ENCODE measurements at regions not wholly inside any gene's neighbourhood (a gene's known extent, or its start where the extent isn't known, plus 50 kb on each side); places are given as distances from the start of the nearest gene placed in this dataset.

GRCh38 chr1:113007706-113008364 lies 51.8 kb upstream of the SLC16A1 start:
- ATAC-seq (no peak), DNase-seq (peak; percentile 7)
- no peak overlapping the region for H3K9ac ChIP-seq (ENCODE audit: low read length)
- ChIA-PET POLR2A (ENCODE audit: unreplicated experiment) (no interaction called here), CTCF (no interaction called here)
- intact Hi-C loops (cut with micrococcal nuclease) = no loop called here
- no peaks in the 10 kb centered on the region for H3K9me3 ChIP-seq (ENCODE audit: low read length)
- H3K4me2 ChIP-seq (ENCODE audit: low read length) = no peak overlapping the region
- no peaks in the 10 kb centered on the region for H3K9me2 ChIP-seq (replicated peaks; ENCODE audit: low read length)
- H2AFZ ChIP-seq (ENCODE audit: low read length) = no peak overlapping the region
- no peaks in the 10 kb centered on the region for H3K4me1 ChIP-seq (ENCODE audit: insufficient read depth, low read length)
- TF ChIP-seq CTCF (conservative IDR thresholded peaks at IDR 0.05; ENCODE audit: low read depth, low read length) (no peak), EZH2 (IDR thresholded peaks at IDR 0.05; ENCODE audit: low read length, unreplicated experiment) (no peak), EZH2phosphoT487 (IDR thresholded peaks at IDR 0.05; ENCODE audit: borderline replicate concordance, low read length) (no peak)
- no peak overlapping the region for H3K27ac ChIP-seq (ENCODE audit: low read length)
- no peaks in the 10 kb centered on the region for H3K27me3 ChIP-seq (ENCODE audit: low read length)
- no peaks in the 10 kb centered on the region for H4K20me1 ChIP-seq (ENCODE audit: low read length)
- no peaks in the 10 kb centered on the region for H3K79me2 ChIP-seq (ENCODE audit: low read length)
- no peaks in the 10 kb centered on the region; the same call in 1 of the 2 replicates for H3K36me3 ChIP-seq (ENCODE audit: low read depth, low read length)
- BruUV-seq (replicated peaks) = no TSS peak
- H3K4me3 ChIP-seq (ENCODE audit: low read length) = no peak overlapping the region
- no peaks in the 10 kb centered on the region for H3F3A ChIP-seq (ENCODE audit: low read length, unreplicated experiment)

- Histone ChIP-seq H3K9ac (ENCODE audit: low read length) (no peak overlapping the region), H3K79me2 (ENCODE audit: low read length) (no peaks in the 10 kb centered on the region), H3K27me3 (ENCODE audit: low read length) (no peaks in the 10 kb centered on the region), H2AFZ (ENCODE audit: low read length) (no peak overlapping the region), H4K20me1 (ENCODE audit: low read length) (no peaks in the 10 kb centered on the region), H3K36me3 (ENCODE audit: low read depth, low read length) (no peaks in the 10 kb centered on the region; the same call in 1 of the 2 replicates), H3K9me3 (ENCODE audit: low read length) (no peaks in the 10 kb centered on the region), H3F3A (ENCODE audit: low read length, unreplicated experiment) (no peaks in the 10 kb centered on the region), H3K9me2 (replicated peaks; ENCODE audit: low read length) (no peaks in the 10 kb centered on the region), H3K4me3 (ENCODE audit: low read length) (no peak overlapping the region), H3K4me1 (ENCODE audit: insufficient read depth, low read length) (no peaks in the 10 kb centered on the region), H3K4me2 (ENCODE audit: low read length) (no peak overlapping the region), H3K27ac (ENCODE audit: low read length) (no peak overlapping the region)
- DNase-seq (no peak), ATAC-seq (no peak)
- ChIA-PET POLR2A (ENCODE audit: unreplicated experiment) (no interaction called here), CTCF (no interaction called here)
- intact Hi-C loops (cut with micrococcal nuclease) = no loop called here
- no TSS peak for BruUV-seq (replicated peaks)
- TF ChIP-seq EZH2 (IDR thresholded peaks at IDR 0.05; ENCODE audit: low read length, unreplicated experiment) (no peak), EZH2phosphoT487 (IDR thresholded peaks at IDR 0.05; ENCODE audit: borderline replicate concordance, low read length) (no peak), CTCF (conservative IDR thresholded peaks at IDR 0.05; ENCODE audit: low read depth, low read length) (no peak)
These were observed 52.3 kb upstream of the SLC16A1 start for GRCh38 chr1:113008365-113008714.

- H3K9me2 ChIP-seq (replicated peaks; ENCODE audit: low read length) = no peaks in the 10 kb centered on the region
- POLR2A ChIA-PET (ENCODE audit: unreplicated experiment) = no interaction called here
- intact Hi-C loops (cut with micrococcal nuclease) = no loop called here
- H3K36me3 ChIP-seq (ENCODE audit: low read depth, low read length) = no peaks in the 10 kb centered on the region; the same call in 1 of the 2 replicates
- H4K20me1 ChIP-seq (ENCODE audit: low read length) = no peaks in the 10 kb centered on the region
- H3K27ac ChIP-seq (ENCODE audit: low read length) = no peak overlapping the region
- H3K4me3 ChIP-seq (ENCODE audit: low read length) = no peak overlapping the region
- no peaks in the 10 kb centered on the region for H3K4me1 ChIP-seq (ENCODE audit: insufficient read depth, low read length)
- H3K79me2 ChIP-seq (ENCODE audit: low read length) = no peaks in the 10 kb centered on the region
- DNase-seq (no peak), ATAC-seq (no peak)
- H3F3A ChIP-seq (ENCODE audit: low read length, unreplicated experiment) = no peaks in the 10 kb centered on the region
- TF ChIP-seq EZH2 (IDR thresholded peaks at IDR 0.05; ENCODE audit: low read length, unreplicated experiment) = no peak
- TF ChIP-seq CTCF (conservative IDR thresholded peaks at IDR 0.05; ENCODE audit: low read depth, low read length) = no peak
- TF ChIP-seq EZH2phosphoT487 (IDR thresholded peaks at IDR 0.05; ENCODE audit: borderline replicate concordance, low read length) = no peak
- no peak overlapping the region for H3K9ac ChIP-seq (ENCODE audit: low read length)
- CTCF ChIA-PET = no interaction called here
- no peak overlapping the region for H2AFZ ChIP-seq (ENCODE audit: low read length)
- no TSS peak for BruUV-seq (replicated peaks)
- H3K27me3 ChIP-seq (ENCODE audit: low read length) = no peaks in the 10 kb centered on the region
- H3K4me2 ChIP-seq (ENCODE audit: low read length) = no peak overlapping the region
- H3K9me3 ChIP-seq (ENCODE audit: low read length) = no peaks in the 10 kb centered on the region
These were observed 56.2 kb upstream of the SLC16A1 start for GRCh38 chr1:113012149-113012548.

All from PC-3 (cell line).